HG02943 (cell line): ENCODE measurements at regions not wholly inside any gene's neighbourhood (a gene's known extent, or its start where the extent isn't known, plus 50 kb on each side); places are given as distances from the start of the nearest gene placed in this dataset.
"Not testable (repeated sequence)": the region's sequence is repeated elsewhere in the genome, so short reads cannot be mapped to it uniquely, and the experiment has no call there.

Experiments
- ATAC-seq: cut with Tn5 transposase; IDR thresholded peaks from one replicate; pipeline ENCODE4 v1.9.1; 2021; ENCODE audit warnings: mild to moderate bottlenecking, low read depth, moderate library complexity; ENCODE audit not compliant: unreplicated experiment

- not testable (repeated sequence) for ATAC-seq
These were observed 153.4 kb upstream of the POGK start for GRCh38 chr1:166685891-166686290.

- ATAC-seq = not testable (repeated sequence)
These were observed 148.7 kb upstream of the POGK start for GRCh38 chr1:166690596-166690995.

GRCh38 chr1:166691476-166691875 is 147.8 kb upstream of the POGK start:
- no peak for ATAC-seq

GRCh38 chr1:166692346-166692745 is 146.9 kb upstream of the POGK start:
- no peak for ATAC-seq

- no peak for ATAC-seq
These were observed 146.1 kb upstream of the POGK start for GRCh38 chr1:166693158-166693557.

- no peak for ATAC-seq
These were observed 145.5 kb upstream of the POGK start for GRCh38 chr1:166693673-166694297.

- ATAC-seq = no peak
These were observed 144.2 kb upstream of the POGK start for GRCh38 chr1:166695115-166695514.

- ATAC-seq = not testable (repeated sequence)
These were observed 143.4 kb upstream of the POGK start for GRCh38 chr1:166695834-166696233.

- no peak for ATAC-seq
These were observed 140.5 kb upstream of the POGK start for GRCh38 chr1:166698771-166699170.

- ATAC-seq = no peak
These were observed 139.7 kb upstream of the POGK start for GRCh38 chr1:166699613-166700012.

GRCh38 chr1:166700696-166701095 is 138.6 kb upstream of the POGK start:
- no peak for ATAC-seq

GRCh38 chr1:166701603-166702100 is 137.6 kb upstream of the POGK start:
- ATAC-seq = no peak

GRCh38 chr1:166703141-166703540 is 136.1 kb upstream of the POGK start:
- no peak for ATAC-seq

- ATAC-seq = no peak
These were observed 135.4 kb upstream of the POGK start for GRCh38 chr1:166703726-166704462.

- no peak for ATAC-seq
These were observed 133.6 kb upstream of the POGK start for GRCh38 chr1:166705376-166706289.

- ATAC-seq = no peak
These were observed 122.7 kb upstream of the POGK start for GRCh38 chr1:166716620-166717019.

GRCh38 chr1:166721145-166721544 is 118.1 kb upstream of the POGK start:
- no peak for ATAC-seq

- no peak for ATAC-seq
These were observed 108.9 kb upstream of the POGK start for GRCh38 chr1:166730299-166730888.

- no peak for ATAC-seq
These were observed 101.1 kb upstream of the POGK start for GRCh38 chr1:166738140-166738539.

- ATAC-seq = no peak
These were observed 100.4 kb upstream of the POGK start for GRCh38 chr1:166738873-166739272.
